ENCODE measurements at regions not wholly inside any gene's neighbourhood (a gene's known extent, or its start where the extent isn't known, plus 50 kb on each side); places are given as distances from the start of the nearest gene placed in this dataset.

GRCh38 chr2:61758159-61758558 lies 95.7 kb downstream of the FAM161A start (continued):
- no peak for TF ChIP-seq ZBTB33 (IDR thresholded peaks at IDR 0.05)
- no peak for TF ChIP-seq YY1 (IDR thresholded peaks at IDR 0.05)
- TF ChIP-seq GABPA (IDR thresholded peaks at IDR 0.05 in 1 of 2, conservative IDR thresholded peaks at IDR 0.05 in 1 of 2): no peak
- TF ChIP-seq FOXA2 (IDR thresholded peaks at IDR 0.05): no peak
- no peak for TF ChIP-seq HNF4A (conservative IDR thresholded peaks at IDR 0.05)
- no peak for TF ChIP-seq HNF4G (IDR thresholded peaks at IDR 0.05)

DNA sequence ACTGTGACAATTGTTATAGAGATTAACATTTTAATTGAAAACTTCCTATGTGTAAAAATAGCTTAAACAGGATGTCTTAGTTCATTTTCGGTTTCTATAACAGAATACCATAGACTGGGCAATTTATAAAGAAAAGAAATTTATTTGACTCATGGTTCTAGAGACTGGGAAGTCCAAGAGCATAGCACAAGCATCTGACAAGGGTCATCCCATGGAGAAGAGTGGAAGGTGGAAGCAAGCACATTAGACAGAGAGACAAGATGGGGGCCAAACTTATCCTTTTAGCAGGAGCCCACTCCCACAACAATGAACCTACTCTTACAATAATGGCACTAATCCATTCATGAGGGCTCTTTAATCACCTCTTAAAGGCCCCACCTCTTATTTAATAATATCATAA lies 100.3 kb downstream of the FAM161A start:
- Histone ChIP-seq H3K27me3 (ENCODE audit: control insufficient read depth in 4 of 4, insufficient read depth in 4 of 4, low read length in 3 of 4) (no peaks in the 10 kb centered on the region), H3K36me3 (ENCODE audit: control insufficient read depth in 4 of 4, insufficient read depth in 3 of 4, low read depth in 1 of 4, low read length in 3 of 4) (no peaks in the 10 kb centered on the region), H3K4me1 (ENCODE audit: control insufficient read depth in 4 of 4, insufficient read depth in 4 of 4, low read length in 3 of 4) (no peaks in the 10 kb centered on the region), H3K9ac (ENCODE audit: low read depth in 1 of 2, low read length in 2 of 2) (no peak overlapping the region), H3K27ac (ENCODE audit: low read depth in 1 of 2, low read length in 2 of 2) (no peak overlapping the region), H3K4me3 (ENCODE audit: low read depth in 1 of 3, low read length in 3 of 3) (no peak overlapping the region), H3K9me3 (ENCODE audit: control insufficient read depth in 4 of 4, low read length in 3 of 4) (no peaks in the 10 kb centered on the region)
- WGBS: 86% methylated on average over 1 of the region's 1 CpG
- TF ChIP-seq NR2F2 (IDR thresholded peaks at IDR 0.05) (no peak), HNF4G (IDR thresholded peaks at IDR 0.05) (no peak), MAX (IDR thresholded peaks at IDR 0.05) (no peak), SP1 (IDR thresholded peaks at IDR 0.05) (no peak), EGR1 (IDR thresholded peaks at IDR 0.05; ENCODE audit: low read depth in 2 of 2) (no peak), RXRA (IDR thresholded peaks at IDR 0.05) (no peak), RAD21 (IDR thresholded peaks at IDR 0.05) (no peak), JUND (IDR thresholded peaks at IDR 0.05) (no peak), TAF1 (conservative IDR thresholded peaks at IDR 0.05) (no peak), FOXA1 (IDR thresholded peaks at IDR 0.05) (no peak)
- TF ChIP-seq, protein P1, sequence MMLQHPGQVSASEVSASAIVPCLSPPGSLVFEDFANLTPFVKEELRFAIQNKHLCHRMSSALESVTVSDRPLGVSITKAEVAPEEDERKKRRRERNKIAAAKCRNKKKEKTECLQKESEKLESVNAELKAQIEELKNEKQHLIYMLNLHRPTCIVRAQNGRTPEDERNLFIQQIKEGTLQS (IDR thresholded peaks at IDR 0.05): no peak
- DNase-seq (ENCODE audit: low spot score): no peak

- Histone ChIP-seq H3K9ac (ENCODE audit: low read depth in 1 of 2, low read length in 2 of 2) (no peak overlapping the region), H3K9me3 (ENCODE audit: control insufficient read depth in 4 of 4, low read length in 3 of 4) (no peaks in the 10 kb centered on the region), H3K36me3 (ENCODE audit: control insufficient read depth in 4 of 4, insufficient read depth in 3 of 4, low read depth in 1 of 4, low read length in 3 of 4) (no peaks in the 10 kb centered on the region), H3K4me3 (ENCODE audit: low read depth in 1 of 3, low read length in 3 of 3) (no peak overlapping the region), H3K27ac (ENCODE audit: low read depth in 1 of 2, low read length in 2 of 2) (no peak overlapping the region), H3K27me3 (ENCODE audit: control insufficient read depth in 4 of 4, insufficient read depth in 4 of 4, low read length in 3 of 4) (no peaks in the 10 kb centered on the region), H3K4me1 (ENCODE audit: control insufficient read depth in 4 of 4, insufficient read depth in 4 of 4, low read length in 3 of 4) (no peaks in the 10 kb centered on the region)
- WGBS: 52% methylated on average over 2 of the region's 2 CpGs
- TF ChIP-seq RXRA (IDR thresholded peaks at IDR 0.05) (no peak), RAD21 (IDR thresholded peaks at IDR 0.05) (no peak)
- TF ChIP-seq, protein P2, sequence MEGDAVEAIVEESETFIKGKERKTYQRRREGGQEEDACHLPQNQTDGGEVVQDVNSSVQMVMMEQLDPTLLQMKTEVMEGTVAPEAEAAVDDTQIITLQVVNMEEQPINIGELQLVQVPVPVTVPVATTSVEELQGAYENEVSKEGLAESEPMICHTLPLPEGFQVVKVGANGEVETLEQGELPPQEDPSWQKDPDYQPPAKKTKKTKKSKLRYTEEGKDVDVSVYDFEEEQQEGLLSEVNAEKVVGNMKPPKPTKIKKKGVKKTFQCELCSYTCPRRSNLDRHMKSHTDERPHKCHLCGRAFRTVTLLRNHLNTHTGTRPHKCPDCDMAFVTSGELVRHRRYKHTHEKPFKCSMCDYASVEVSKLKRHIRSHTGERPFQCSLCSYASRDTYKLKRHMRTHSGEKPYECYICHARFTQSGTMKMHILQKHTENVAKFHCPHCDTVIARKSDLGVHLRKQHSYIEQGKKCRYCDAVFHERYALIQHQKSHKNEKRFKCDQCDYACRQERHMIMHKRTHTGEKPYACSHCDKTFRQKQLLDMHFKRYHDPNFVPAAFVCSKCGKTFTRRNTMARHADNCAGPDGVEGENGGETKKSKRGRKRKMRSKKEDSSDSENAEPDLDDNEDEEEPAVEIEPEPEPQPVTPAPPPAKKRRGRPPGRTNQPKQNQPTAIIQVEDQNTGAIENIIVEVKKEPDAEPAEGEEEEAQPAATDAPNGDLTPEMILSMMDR (IDR thresholded peaks at IDR 0.05; ENCODE audit: low read depth, low read length, missing input control): no peak
- no peak for DNase-seq (ENCODE audit: low spot score)
Observed at GRCh38 chr2:61750624-61751023, 103.2 kb downstream of the FAM161A start.

All from liver (tissue), 8 donors.